ENCODE measurements at regions not wholly inside any gene's neighbourhood (a gene's known extent, or its start where the extent isn't known, plus 50 kb on each side); places are given as distances from the start of the nearest gene placed in this dataset.

DNA sequence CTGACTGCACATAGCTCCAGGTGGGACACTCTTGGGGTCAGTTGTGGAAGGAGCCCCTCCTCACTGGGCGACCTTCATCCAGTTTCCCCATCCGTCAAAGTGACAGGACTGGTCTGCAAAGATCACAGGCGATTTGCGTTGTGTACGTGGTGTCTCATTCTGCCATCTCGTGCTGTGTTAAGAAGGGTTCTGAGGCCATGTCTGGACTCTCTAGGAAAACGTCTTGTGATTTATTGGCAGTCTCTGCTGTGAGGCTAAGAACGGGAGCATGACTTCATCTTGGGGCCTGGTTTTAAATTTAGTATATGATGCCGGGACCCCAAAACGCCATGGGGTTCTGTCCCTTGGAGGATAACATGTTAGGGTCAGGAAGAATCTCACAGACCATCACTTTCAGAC lies 65.2 kb upstream of the CIBAR2 start:
- Histone ChIP-seq H3K4me1 (peaks cover 13 to 37% of the 10 kb centered on the region in 2 donors), H3K4me3 (replicated peaks in 1 of 3) (no peak overlapping the region), H3K9me3 (no peaks in the 10 kb centered on the region), H3K27me3 (no peaks in the 10 kb centered on the region), H3K27ac (no peak overlapping the region), H3K36me3 (no peaks in the 10 kb centered on the region)
- TF ChIP-seq POLR2A (IDR thresholded peaks at IDR 0.05), result no peak
- TF ChIP-seq, protein P1, sequence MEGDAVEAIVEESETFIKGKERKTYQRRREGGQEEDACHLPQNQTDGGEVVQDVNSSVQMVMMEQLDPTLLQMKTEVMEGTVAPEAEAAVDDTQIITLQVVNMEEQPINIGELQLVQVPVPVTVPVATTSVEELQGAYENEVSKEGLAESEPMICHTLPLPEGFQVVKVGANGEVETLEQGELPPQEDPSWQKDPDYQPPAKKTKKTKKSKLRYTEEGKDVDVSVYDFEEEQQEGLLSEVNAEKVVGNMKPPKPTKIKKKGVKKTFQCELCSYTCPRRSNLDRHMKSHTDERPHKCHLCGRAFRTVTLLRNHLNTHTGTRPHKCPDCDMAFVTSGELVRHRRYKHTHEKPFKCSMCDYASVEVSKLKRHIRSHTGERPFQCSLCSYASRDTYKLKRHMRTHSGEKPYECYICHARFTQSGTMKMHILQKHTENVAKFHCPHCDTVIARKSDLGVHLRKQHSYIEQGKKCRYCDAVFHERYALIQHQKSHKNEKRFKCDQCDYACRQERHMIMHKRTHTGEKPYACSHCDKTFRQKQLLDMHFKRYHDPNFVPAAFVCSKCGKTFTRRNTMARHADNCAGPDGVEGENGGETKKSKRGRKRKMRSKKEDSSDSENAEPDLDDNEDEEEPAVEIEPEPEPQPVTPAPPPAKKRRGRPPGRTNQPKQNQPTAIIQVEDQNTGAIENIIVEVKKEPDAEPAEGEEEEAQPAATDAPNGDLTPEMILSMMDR (IDR thresholded peaks at IDR 0.05), result no peak
- DNase-seq, result no peak
- intact Hi-C loops (cut with DNase I), result no loop called here
- 86 to 91% methylated on average over 10 of the region's 10 CpGs for WGBS, 2 donors

DNA sequence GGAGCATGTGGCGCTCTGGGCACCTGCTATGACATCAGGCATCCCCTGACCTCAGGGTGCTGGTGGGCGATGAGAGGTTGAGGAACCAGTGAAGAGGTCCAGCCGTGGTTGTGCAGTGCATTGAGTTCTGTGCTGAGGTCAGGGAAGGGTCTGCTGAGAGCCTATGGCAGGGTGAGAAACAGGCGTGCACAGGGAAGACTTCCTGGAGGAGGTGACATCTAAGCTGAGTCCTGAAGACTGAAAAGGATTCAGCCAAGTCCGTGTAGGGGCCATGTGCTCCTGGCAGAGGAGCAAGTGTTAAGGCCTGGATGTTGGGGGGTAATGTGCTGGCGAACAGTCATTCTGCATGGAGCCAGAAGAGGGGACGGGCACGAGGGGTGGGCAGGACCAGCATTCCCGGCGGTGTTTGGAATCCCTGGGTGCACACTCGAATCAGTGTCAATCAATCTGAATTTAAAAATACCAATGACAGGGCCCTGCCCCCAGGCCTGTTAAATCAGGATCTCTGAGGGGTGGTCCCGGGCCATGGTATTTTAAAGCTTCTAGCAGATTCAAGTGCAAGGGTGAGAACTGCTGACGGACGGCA lies 65.8 kb upstream of the CIBAR2 start:
- intact Hi-C loops (cut with DNase I), result no loop called here
- Histone ChIP-seq H3K4me1 (peaks cover 13 to 32% of the 10 kb centered on the region in 2 donors), H3K4me3 (replicated peaks in 1 of 3) (no peak overlapping the region), H3K27ac (no peak overlapping the region), H3K27me3 (no peaks in the 10 kb centered on the region), H3K9me3 (no peaks in the 10 kb centered on the region), H3K36me3 (no peaks in the 10 kb centered on the region)
- no peak for DNase-seq
- no peak for TF ChIP-seq POLR2A (IDR thresholded peaks at IDR 0.05)
- TF ChIP-seq, protein P1 (IDR thresholded peaks at IDR 0.05), result no peak
- WGBS, 2 donors, result 91 to 94% methylated on average over 14 of the region's 14 CpGs

DNA sequence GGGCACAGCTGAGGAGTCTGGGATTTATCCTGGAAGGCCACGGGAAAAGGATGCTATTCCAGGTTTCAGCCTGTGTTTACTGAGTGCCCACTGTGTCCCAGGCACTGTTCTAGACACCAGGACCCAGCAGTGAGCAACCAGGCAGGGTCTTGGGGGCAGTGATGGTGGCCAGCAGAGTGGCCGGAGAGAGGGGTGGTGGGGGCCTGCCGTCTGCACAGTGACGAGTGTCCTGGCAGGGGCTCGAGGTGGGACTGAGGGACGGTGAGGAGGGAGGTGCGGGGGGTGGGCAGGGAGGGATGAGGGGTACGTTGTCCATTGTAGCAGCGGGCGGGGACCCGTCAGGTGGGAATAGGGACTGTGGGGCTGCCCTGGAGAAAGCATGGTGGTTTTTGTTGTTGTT lies 66.3 kb upstream of the CIBAR2 start:
- intact Hi-C loops (cut with DNase I), result no loop called here

DNA sequence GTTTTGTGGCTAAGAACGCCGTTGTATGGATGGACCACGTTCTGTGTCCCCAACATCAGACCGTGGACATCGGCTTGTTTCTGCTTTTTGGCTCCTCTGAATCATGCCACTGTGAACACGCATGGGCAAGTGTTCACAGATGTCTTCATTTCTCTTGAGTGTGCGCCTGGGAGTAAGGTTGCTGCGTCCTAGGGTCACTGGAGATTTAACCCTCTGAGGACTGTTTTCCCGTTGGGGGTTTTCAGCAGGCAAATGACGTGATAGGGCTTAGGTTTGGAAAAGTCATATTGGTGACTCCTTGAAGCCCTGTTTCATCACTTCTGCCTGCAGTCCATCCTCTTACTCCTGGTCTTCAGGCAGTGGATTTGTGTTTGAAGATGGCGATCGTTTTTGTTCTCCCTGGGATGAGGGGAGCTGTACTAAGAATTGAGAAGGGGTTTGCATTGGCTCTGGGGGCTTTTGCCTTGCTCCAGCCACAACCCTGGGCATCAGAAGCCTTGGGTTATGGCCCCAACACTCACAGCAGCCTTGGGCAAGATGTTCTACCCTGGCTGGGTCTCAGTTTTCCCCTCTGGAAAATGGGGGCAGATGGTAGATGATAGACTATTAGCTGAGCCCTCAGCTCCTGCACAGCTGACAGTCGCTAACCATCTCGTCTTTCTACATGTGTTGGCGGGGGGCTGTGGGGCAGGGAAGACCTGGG lies 67.2 kb upstream of the CIBAR2 start:
- Histone ChIP-seq H3K4me3 (replicated peaks in 1 of 3) (no peak overlapping the region), H3K4me1 (peaks cover 3 to 18% of the 10 kb centered on the region in 2 donors), H3K9me3 (no peaks in the 10 kb centered on the region), H3K27ac (no peak overlapping the region), H3K27me3 (no peaks in the 10 kb centered on the region), H3K36me3 (no peaks in the 10 kb centered on the region)
- no peak for TF ChIP-seq POLR2A (IDR thresholded peaks at IDR 0.05)
- TF ChIP-seq, protein P1 (IDR thresholded peaks at IDR 0.05), result no peak
- intact Hi-C loops (cut with DNase I), result no loop called here
- WGBS, 2 donors, result 90 to 91% methylated on average over 15 of the region's 15 CpGs
- DNase-seq, result no peak

More for the DNA sequence above, 66.3 kb upstream of the CIBAR2 start:
- no peak overlapping the region for H3K4me3 ChIP-seq (replicated peaks in 1 of 3)
- H3K27me3 ChIP-seq, result no peaks in the 10 kb centered on the region
- H3K9me3 ChIP-seq, result no peaks in the 10 kb centered on the region
- H3K4me1 ChIP-seq, result peaks cover 10 to 27% of the 10 kb centered on the region in 2 donors
- DNase-seq, result no peak
- 81 to 90% methylated on average over 5 to 11 of the region's 11 CpGs for WGBS, 2 donors
- no peaks in the 10 kb centered on the region for H3K36me3 ChIP-seq
- no peak overlapping the region for H3K27ac ChIP-seq
- TF ChIP-seq, protein P1 (IDR thresholded peaks at IDR 0.05), result no peak
- TF ChIP-seq POLR2A (IDR thresholded peaks at IDR 0.05), result no peak

Measured in thyroid gland (tissue), 4 donors.